Kidney tubule cell (primary cell): ENCODE measurements at regions not wholly inside any gene's neighbourhood (a gene's known extent, or its start where the extent isn't known, plus 50 kb on each side); places are given as distances from the start of the nearest gene placed in this dataset.

ENCODE experiments used
- DNase-seq: peaks from one replicate; pipeline ENCODE4 v3.0.0-alpha.2; 2018; ENCODE audit warnings: low spot score

DNA sequence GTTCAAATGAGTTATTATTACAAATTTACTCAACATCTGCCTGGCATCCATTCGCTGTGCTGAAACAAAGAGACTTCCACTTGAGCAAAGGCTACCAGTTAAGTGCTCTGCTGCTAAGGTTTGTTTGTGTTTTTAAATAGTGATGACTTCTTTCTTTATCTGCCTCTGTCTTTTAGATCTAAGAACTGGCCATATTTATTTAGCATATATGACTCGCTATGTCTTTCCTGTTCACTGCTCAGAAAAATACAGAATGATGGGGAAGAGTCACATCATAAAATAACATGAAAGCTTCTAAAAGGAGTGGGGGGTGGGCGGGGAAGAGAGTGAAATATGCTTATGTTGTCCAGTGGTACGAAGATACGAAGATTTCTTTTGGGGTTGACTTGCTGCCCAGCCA is 322.2 kb downstream of the GPAT3 start:
- DNase-seq = peak; percentile 31

DNA sequence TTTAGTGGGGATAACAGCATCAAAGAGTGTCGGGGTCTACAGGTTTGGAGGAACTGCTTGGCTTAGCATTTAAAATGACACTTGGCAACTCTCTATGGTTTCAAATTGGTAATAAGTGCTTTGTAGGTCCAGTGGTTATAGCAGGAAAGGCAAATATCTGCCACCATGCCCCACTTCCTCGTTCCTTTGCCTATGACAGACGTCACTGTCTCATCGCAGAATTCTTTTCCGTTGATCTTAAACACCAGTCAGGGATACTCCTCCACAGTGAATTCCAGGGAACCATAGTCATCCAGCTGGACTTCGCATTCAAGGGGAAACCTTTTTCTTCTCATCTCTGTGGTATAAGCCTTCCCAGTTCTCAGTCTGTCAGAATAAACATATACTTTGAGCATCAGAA is 319.1 kb downstream of the GPAT3 start:
- peak; percentile 99 for DNase-seq

DNA sequence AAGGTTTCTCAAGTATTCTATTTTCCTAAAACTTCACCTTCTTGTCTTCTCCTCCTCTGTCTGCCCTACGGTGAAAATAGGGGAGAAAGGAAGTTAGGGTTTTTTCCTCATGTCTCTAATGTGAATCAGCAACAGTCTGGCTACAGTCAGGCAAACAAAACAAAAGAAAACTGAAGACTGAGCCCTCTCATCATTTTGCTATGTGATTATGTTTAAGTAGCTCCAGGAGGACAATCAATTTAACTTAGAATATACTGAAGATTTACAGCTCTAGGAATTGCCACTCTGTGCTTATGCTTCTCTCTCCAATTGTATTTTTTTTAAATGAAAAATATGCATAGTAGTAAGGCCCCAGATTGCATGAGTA is 316.2 kb downstream of the GPAT3 start:
- peak; percentile 95 for DNase-seq

DNA sequence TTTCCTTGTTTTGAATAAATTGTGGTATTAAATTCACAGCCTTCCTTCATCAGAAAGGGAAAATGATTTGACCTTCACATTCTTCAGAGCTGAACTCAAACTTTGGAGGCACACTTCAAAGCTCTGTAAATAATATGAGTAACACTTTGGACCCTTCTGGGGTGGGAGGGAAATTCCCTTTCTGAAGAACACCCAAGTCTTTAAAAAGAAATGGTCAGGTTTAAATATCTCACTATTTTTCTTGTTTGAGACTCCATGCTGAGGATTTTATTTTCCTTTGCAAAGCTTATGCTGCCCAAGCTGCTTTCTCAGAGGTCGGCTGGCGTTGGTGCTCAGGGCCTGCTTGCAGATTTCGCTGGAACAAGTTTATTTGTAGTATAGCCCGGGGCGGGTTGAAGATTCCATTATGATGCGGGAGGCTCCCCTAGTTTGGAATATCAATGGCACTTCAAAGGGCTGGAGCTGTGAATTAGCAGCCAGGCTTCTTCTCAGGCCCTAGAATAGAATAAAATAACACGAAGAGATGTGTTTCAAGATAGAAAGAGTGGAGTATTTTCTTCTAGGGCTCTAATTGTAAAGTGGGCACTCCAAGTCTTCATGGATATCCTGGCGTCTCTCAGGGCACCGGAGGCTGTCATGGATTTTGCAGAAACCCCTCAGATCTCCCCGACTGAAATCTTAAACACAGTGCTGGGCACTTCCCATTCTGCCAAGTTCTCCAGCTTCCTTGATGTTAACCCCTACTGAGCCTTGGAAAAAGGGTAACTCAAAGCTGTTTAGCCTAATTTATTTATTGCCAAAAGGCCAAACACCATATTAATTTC is 315.6 kb downstream of the GPAT3 start:
- DNase-seq = peak; percentile 98

DNA sequence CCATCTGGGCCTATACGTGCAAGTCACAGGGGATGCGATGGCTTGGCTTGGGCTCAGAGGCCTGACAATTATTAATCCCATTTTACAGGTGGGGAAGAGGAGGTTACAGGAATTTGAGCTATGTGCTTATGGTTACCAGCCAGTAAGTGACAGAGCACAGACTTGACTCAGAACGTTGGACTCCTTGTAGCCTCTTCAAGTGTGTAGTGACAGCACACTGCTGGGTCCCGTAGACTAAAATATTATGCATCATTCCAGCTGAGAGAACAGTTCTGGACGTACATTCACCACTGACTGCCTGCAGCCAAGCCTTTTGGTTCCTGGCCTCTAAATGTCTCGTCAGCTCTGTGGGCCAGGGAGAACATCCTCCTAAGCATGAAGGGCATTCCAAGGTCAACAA is 314.5 kb downstream of the GPAT3 start:
- DNase-seq = peak; percentile 100

DNA sequence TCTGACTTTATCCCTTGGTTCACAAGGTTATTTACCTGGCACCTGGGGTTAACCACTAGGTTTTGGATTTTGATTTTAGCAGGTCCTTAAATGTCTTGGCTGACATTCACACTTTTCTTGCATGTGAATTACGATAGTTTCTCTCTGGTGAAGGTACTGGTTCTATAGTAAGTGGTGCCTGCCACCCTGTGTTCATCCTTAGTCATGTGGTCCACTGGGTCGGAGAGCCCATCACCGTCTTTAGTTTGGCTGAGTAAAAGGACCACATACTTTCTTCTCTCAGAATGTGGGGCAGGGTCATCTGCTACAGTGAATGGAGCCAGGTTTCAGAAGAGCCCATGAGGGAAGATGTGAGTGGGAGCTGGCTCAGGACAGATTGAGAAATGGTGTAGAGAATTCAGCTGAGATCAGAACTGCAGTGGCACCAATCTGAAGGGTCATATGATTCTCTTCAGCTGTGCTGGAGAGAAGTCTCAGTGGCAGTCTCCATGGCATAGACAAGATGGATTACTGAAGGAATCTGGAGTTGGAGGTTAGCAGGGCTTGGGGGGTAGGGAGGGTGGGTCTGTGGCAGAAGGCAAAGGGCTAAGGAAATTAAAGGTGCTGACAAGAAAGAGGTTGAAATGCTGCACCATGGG is 310.4 kb downstream of the GPAT3 start:
- no peak for DNase-seq

DNA sequence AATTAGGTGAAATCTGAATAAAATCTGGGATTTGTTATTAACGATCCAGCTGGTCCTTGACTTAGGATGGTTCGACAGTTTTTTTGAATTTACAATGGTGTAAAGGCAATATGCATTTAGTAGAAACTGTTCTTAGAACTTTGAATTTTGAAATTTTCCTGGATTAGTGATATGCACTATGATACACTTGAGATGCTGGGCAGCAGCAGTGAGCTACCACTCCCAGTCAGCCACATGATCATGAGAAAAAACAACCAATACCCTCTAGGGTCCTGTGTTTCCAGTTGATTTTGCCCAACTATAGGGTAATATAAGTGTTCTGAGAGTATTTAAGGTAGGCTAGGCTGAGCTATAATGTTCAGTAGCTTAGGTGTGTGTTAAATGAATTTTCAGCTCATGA is 303.7 kb downstream of the GPAT3 start:
- no peak for DNase-seq

DNA sequence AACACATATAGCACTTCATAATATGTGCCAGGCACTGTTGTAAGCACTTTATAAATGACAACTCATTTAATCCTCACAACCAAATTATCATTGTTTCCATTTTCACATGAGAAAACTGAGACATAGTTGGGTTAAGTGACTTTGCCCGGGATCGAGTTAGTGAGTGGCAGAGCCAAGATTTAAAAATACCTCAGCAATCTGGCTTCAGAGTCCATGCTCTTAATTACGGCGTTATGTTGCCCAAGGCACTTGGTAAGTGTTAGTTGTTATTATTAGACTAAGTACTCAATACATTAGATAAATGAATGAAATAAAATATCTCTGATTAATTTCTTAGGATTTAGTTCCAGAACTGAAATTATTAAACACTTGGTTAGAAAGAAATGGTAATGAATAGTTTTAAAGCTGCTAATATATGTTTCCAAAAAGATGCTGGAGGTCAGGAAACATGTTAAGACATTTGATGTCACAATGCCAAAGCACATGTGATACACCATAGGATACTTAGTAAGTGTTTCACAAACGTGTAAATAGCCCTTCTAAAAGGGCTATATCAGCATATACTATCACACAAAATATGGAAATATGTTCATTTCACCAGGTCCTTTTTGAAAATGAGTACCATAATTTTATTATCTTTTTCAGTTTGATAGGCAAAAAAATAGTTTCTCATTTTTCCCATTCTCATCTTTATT is 301.9 kb downstream of the GPAT3 start:
- no peak for DNase-seq

DNA sequence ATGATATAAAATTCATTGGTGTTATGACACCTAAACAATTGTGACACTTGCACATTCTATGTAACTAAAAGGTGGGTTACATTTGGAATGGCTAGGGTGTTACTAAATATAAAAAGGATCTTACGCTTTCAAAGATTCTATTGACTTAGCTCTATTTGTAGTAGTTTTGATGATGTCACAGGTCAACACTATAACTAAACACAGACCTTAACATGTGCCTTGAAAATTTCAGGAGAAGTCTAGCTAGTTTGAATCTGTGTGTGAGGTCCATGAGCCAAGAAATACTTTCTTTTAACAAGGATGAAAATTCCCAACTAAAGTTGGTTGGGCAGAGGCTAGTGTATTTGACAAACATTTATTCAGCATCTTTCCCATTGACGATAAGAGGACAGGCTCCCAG is 298.0 kb downstream of the GPAT3 start:
- no peak for DNase-seq

DNA sequence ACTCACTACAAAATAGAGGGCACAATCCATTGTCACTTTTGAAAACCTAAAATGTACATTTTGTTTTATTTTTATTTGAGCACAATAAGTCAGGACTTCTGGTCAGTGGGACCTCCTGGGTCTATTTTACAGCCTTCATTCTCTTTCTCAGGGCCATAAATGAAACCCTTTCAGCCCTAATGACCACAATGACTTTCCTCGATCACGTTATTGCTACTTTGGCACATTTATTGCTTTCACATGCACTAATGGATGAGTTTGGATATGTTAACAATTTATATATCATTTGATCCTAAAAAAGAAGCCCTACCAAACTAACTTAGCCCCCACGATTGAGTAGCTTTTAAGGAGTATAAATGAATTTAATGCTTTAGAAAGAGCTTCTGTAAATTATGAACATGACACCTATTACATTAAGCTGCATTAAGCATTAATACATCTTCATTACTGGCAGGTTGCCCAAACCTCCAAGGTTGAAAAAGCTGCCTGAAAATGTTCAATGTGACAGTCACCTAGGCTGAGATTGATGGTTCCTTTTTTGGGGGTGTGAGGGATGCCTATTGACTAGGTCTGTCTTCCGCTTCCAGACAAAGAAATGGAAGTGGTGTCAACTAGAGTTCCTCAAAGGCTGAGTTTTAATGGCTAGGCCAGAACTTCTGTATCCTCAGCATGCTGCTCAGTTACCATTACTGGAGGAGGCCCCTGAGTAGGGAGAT is 296.4 kb downstream of the GPAT3 start:
- DNase-seq = no peak

DNA sequence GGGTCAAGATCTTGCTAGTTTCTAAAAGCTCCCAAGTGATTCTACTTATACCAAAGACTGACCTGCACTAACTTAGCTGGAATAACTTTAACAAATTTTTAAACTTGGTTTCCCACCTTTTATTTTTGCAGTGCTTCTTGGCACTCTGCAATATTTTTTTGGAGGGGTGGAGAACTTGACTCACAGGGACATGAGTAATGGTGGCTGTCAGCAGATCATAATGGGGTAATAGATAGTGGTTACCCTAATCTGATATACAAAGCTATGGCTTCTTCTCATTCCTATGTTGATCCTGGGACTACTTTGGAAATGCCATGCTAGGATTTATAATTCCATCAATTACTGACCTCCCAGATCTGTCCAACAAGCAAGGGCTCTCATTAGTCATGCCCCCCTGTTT is 295.7 kb downstream of the GPAT3 start:
- no peak for DNase-seq

DNA sequence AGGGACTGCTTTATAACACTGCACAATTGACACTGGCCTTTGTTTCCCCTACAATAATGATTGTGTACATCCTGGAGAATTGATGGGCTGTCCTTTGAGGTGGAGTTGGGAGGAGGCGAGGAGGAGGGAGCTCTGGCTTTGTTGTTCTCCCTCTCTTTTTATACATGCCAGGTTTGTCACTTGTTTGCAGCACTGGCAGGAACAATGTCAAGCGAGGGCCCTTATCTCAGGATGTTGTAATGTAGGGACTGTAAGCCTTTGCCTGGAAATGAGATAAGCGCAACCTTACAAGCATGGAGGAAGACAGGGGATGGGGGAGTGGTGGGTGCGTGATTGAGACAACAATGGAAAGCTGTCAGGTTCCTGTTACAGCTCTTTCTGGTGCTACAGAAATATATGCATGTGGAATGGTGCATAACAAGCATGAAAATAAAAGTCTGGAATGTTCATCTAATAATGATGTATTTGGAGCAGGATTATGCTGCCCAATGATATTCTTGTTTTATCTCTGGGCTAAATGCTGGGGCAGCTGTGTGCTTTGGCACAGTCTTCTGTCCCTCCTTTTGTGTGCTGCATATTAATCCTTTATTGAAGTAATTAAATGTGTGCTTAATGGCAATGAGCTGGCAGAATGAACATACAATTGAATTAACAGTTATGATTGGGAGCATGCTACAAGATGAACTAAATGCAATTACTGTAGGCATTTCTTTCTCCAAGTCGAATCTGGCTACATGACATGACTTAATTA is 294.4 kb downstream of the GPAT3 start:
- no peak for DNase-seq

DNA sequence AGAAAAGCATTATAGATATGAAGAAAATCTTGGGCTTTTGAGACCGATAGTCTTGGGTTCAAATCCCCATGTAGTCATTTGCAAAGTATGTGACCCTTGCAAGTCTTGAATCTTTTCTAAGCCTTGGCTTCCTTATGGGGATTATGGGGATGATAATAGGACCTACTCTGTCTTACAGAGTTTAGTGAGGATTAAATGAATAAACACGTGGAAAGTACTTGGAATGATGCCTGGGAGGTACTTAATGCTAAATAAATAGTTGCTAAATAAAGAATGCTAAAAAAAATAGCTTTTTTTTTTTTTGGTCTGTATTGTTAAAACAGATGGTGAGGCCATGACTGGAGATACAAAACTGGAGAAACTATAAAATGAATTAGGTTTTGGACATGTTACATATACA is 292.7 kb downstream of the GPAT3 start:
- no peak for DNase-seq

DNA sequence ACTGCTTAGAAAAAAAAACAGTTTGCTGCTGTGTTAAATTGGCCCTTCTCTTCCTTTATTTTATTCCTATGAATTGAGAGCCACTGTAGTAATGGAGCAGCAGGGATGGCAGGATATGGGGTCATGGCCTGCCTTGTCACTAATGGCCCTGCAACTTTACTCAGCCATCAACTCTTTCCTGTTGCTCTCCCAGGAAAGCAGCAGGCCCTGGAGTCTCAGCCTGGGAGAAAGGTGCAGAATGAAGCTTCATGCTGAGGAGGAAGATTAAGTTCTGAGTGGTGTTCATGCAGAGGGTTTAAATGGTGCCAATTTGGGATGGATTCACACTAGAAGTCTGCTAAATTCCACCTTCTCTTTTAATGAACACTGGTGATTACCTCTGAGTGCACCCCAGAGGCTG is 285.6 kb downstream of the GPAT3 start:
- no peak for DNase-seq

DNA sequence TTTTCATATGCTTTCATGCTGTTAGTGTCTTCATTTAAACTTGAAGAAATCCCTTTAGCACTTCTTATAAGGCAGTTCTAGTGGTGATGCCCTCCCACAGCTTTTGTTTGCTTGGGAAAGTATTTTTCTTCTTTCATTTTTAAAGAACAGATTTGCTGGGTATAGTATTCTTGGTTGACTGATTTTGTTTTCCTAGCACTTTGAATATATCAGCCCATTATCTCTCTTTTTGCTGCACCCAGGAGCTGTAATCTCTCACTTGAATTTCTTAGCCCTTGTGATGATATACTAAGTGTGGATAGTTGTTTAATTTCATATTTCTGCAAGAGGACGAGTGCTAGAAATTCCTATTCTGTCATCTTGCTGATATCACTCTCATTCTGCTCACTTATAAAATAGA is 283.7 kb downstream of the GPAT3 start:
- DNase-seq = no peak

DNA sequence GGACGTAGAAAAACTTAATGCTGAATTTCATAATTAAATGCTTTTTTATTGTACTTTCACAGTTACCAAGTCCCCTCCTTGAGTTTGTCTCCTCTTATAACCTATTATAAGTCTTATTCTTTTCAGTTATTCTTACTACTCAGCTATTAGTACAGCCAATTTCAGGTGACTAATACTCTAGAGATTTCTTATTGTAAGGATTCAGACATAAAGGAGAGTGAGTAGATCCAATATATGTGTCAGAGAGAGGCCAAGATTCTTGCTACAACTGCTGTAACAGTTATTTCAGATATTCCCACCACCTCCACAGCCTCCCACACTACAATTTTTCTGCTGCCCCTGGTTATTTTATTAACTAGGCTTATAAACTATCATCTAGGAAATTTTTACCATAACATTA is 274.5 kb downstream of the GPAT3 start:
- DNase-seq = peak; percentile 10

DNA sequence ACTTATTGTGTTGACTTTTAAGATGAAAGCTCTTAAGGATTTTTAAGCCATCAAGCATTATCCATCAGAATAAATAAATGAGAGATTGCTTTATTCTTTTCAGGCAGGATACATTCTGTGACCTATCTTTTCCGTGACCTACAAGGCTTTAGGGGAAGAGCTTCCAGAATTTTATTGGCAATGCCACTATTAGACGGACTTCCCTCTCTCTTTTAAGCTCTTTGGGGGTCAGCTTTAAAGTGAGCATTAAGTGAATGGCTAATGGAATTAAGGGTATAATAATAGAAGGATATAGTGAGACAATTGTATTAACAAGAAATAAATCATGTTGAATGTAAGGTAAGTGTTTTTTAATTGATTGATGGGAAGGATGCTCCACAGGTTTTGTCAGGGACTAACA is 273.7 kb downstream of the GPAT3 start:
- DNase-seq = no peak

DNA sequence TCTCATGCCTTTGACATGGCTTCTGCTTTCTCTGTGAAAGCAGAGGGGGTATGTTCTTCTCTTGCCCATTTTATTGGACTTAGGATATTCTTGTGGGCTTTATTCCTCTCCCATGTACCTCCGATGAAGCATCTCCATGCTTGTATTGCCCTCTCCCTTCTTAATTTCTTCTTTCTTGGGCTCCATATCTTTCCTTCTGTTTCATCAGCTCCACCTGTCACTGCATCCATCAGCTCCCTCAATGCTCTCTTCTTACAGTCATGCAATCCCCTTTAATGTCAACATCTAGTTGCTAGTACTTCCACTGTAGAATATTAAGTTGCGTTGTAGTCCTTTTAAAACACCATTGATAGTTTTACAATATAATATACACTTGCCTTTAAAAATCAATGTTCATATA is 257.6 kb downstream of the GPAT3 start:
- DNase-seq = no peak

DNA sequence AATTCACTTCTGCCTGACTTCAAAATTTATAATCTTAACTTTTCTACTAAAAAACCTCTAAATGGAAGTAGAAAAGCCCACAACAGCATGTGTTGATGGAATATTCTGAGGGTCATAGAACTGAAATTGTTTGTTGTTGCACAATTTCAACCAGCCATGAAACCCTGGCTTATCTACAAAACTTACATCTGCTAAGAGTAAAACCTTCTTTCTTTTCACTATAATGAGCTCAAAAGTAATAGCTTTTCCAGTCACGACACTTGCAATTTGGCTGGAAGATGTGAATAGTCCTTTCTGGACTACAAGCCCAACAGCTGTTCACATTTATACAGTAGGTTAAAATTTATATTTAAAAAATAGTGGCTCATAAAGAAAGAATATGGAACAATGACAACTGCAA is 250.0 kb downstream of the GPAT3 start:
- DNase-seq = no peak

DNA sequence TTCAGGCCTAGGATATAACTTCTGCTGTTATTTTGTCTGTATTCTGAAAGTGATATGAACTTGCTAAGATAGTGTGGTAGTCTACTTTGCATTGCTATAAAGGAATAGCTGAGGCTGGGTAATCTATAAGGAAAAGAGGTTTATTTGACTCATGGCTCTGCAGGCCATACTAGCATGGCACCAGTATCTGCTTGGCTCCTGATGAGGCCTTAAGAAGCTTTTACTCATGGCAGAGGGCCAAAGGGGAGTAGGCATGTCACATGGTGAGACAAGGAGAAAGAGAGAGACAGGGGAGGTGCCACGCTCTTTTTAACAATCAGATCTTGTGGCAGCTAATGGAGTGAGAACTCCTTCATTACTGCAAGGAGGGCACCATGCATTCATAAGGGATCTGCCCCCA is 247.3 kb downstream of the GPAT3 start:
- DNase-seq = no peak

DNA sequence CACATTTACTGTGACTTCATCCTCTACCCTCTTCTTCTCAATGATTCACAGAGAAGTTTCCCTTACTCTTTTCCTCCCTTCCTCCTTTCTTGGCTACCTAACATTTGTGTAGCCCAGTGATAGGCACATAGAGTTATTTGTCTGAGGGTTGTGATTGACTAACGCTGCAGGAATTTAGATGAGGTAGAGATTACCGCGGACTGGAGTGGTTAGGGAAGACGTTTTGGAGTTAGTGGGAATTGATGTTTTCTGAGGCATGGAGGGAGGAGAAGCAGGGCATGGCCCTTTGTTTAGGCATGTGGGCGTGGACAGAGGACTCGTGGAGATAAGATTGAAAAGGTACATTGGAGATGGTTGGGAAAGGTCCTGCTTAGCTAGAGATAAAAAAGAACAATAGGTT is 246.7 kb downstream of the GPAT3 start:
- peak; percentile 36 for DNase-seq

DNA sequence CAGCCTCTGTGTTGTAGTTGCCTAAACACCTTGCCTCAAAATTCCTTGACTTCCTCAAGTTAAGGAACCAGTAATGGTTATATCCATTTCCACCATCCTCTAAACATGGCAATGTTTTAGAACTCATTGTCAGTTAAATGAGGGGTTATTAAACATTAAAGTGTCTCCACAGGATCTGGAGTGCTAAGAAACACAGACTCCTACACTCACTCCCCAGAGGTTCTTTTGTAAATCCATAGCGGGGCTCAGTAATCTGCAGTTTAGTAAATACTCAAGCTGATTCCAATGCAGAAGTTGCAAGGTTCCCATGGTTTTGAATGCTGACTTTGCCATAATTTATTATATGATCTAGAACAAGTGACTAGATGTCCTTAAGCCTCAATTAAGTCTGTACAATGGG is 245.5 kb downstream of the GPAT3 start:
- no peak for DNase-seq
